HFFc6 (cell line): ENCODE measurements at regions not wholly inside any gene's neighbourhood (a gene's known extent, or its start where the extent isn't known, plus 50 kb on each side); places are given as distances from the start of the nearest gene placed in this dataset.

Source experiments
- DNase-seq: peaks from one replicate; pipeline ENCODE4 v3.0.0-alpha.2; 2018
- H3K27ac Mint-ChIP-seq: 2 replicates; pipeline ENCODE4 v1.8.0; 2020; ENCODE audit warnings: mild to moderate bottlenecking, mixed read lengths
- H3K27me3 Mint-ChIP-seq: 2 replicates; pipeline ENCODE4 v1.8.0; 2021; ENCODE audit warnings: mild to moderate bottlenecking, moderate library complexity, mixed read lengths; ENCODE audit not compliant: insufficient read depth
- H3K36me3 Mint-ChIP-seq: 2 replicates; pipeline ENCODE4 v1.8.0; 2021; ENCODE audit warnings: low read depth, mixed read lengths
- H3K4me1 Mint-ChIP-seq: 2 replicates; pipeline ENCODE4 v1.8.0; 2020; ENCODE audit warnings: low read depth, mixed read lengths
- H3K4me3 Mint-ChIP-seq: 2 replicates; pipeline ENCODE4 v1.8.0; 2020; ENCODE audit warnings: mild to moderate bottlenecking, moderate library complexity, mixed read lengths
- H3K9me3 Mint-ChIP-seq: 2 replicates; pipeline ENCODE4 v1.8.0; 2020; ENCODE audit warnings: mild to moderate bottlenecking, mixed read lengths
- TF ChIP-seq, protein P1 (sequence below): fragments of 200-600 bp; sonication (generic); IDR thresholded peaks from 2 replicates; pipeline ENCODE4 v1.5.0; 2021; ENCODE audit warnings: antibody characterized with exemption, mild to moderate bottlenecking

DNA sequence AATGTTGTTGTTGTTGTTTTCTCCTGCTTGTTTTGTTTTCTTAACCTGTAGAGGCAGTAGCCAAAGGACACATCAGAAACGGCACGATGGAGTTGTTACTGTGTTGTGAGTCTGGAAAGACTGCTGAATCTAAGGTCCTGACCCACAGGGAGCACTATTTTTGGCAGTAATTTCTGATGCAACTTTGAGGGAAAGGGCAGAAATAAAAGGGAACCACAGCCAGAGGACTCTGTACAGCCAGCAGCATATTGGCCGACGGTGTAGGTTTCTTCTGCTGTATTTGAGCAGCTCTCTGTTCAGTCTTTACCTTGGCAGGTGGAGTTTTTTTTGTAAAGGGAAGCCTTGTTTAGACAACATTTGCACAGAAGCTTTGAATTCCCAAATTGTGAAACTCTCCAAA lies 203.0 kb upstream of the GPR101 start:
- Mint-ChIP-seq H3K27ac (no peak overlapping the region), H3K4me3 (no peak overlapping the region), H3K4me1 (no peaks in the 10 kb centered on the region), H3K9me3 (peaks cover 10% of the 10 kb centered on the region; the same call in 1 of the 2 replicates), H3K36me3 (no peaks in the 10 kb centered on the region), H3K27me3 (no peaks in the 10 kb centered on the region)
- no peak for DNase-seq
- TF ChIP-seq, protein P1, sequence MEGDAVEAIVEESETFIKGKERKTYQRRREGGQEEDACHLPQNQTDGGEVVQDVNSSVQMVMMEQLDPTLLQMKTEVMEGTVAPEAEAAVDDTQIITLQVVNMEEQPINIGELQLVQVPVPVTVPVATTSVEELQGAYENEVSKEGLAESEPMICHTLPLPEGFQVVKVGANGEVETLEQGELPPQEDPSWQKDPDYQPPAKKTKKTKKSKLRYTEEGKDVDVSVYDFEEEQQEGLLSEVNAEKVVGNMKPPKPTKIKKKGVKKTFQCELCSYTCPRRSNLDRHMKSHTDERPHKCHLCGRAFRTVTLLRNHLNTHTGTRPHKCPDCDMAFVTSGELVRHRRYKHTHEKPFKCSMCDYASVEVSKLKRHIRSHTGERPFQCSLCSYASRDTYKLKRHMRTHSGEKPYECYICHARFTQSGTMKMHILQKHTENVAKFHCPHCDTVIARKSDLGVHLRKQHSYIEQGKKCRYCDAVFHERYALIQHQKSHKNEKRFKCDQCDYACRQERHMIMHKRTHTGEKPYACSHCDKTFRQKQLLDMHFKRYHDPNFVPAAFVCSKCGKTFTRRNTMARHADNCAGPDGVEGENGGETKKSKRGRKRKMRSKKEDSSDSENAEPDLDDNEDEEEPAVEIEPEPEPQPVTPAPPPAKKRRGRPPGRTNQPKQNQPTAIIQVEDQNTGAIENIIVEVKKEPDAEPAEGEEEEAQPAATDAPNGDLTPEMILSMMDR = no peak

DNA sequence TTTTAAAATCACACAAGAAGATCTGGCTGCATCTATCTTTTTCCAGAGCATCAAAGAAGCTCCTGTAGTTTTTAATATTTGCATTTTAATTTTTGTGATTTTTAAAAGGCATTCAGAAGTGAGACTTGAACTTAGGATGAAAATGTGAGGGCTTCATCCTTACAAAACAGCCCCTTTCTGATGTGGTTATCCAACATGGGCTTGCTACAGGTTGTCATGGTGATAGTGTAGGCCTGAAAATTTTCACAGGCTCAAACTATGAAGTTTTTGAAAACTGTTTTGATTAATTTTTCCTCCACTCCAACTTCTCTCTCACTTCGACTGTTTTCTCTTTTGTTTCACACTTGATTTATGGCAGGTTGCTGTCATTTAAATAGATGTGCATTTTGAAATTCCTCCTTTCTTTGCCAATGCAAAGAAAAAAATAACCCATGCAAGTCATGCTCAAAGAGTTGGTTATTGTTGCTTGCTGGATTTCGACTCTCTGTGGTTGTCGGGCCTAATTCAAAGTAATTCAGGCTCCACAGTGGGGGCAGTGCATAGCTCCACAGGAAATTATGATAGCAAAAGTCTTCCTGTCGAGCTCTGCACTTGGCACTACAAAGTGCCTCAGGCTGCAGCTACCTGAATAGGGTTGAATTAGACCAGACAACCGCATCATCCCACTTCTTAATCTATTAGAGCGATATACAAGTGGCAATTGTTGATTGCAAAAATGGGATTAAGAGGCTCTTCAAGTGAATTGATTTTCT lies 201.0 kb upstream of the GPR101 start:
- TF ChIP-seq, protein P1 = no peak
- Mint-ChIP-seq H3K4me1 (no peaks in the 10 kb centered on the region), H3K27me3 (no peaks in the 10 kb centered on the region), H3K27ac (no peak overlapping the region), H3K36me3 (no peaks in the 10 kb centered on the region), H3K9me3 (peaks cover 10% of the 10 kb centered on the region; the same call in 1 of the 2 replicates), H3K4me3 (no peak overlapping the region)
- DNase-seq = no peak

DNA sequence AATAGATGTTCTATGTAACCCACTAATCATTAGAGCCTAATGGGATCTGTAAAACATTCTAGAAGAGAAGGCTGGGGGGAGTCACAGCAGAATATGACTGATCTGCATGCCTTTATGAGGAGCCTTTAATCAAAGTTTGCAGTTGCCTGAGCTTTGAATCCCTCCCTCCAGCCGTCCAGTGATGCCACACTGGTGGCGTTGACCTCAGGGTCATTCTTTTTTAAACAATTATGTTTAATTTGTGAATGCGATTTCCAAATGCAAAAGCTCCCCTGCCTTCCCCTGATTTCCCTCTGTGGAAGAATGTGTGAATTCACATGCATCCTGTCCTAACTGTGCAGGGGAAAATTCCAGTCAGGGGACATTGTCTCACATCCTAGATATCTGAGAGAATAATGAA lies 199.7 kb upstream of the GPR101 start:
- TF ChIP-seq, protein P1 = no peak
- Mint-ChIP-seq H3K27me3 (no peaks in the 10 kb centered on the region), H3K27ac (no peak overlapping the region), H3K4me3 (no peak overlapping the region), H3K4me1 (no peaks in the 10 kb centered on the region), H3K9me3 (peaks cover 10% of the 10 kb centered on the region; the same call in 1 of the 2 replicates), H3K36me3 (no peaks in the 10 kb centered on the region)
- DNase-seq = no peak

DNA sequence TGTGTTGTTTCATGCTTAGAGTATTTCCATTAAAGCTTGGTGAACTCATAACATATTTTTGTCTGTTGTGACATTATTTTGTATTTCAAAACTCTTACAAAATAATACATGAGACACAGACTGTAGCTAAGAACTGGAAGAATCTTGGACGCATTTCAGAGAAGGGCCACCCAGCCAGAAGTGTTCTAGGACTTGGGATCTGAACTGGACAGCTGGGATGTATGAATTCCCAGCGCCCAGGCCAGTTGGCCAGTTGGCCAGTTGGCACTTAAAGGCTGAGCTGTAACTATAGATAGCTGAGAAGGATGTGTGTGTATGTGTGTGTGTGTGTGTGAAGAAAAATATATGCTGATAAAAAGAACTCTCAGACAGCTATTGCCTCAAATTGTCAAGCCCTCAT lies 193.4 kb upstream of the GPR101 start:
- DNase-seq = no peak
- Mint-ChIP-seq H3K4me1 (no peaks in the 10 kb centered on the region), H3K4me3 (no peak overlapping the region), H3K27ac (no peak overlapping the region), H3K36me3 (no peaks in the 10 kb centered on the region; the same call in 1 of the 2 replicates), H3K27me3 (no peaks in the 10 kb centered on the region), H3K9me3 (peaks cover 10% of the 10 kb centered on the region)
- TF ChIP-seq, protein P1 = no peak

DNA sequence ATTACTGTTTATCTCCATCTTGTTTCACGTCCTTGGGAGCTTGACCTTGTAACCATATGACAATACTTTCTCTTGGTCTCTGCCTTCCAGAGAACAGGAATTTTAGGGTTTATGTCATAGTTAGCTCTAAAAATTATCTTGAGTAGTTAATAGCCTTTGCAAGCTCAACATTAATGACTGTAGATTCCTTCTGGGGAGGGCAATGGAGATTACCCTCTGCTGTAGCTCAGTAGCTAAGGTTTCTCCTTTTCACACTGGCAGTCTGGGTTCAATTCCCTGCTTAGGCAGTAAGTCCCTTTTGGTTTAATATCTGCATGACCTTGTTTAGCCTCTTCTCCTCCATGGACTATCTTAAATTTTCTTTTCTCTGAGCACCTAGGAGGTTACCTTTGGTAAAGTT lies 181.7 kb upstream of the GPR101 start:
- H3K9me3 Mint-ChIP-seq = peaks cover 4% of the 10 kb centered on the region
- TF ChIP-seq, protein P1 = no peak
- no peak for DNase-seq
- H3K27me3 Mint-ChIP-seq = peaks cover 1% of the 10 kb centered on the region; the same call in 1 of the 2 replicates
- H3K36me3 Mint-ChIP-seq = no peaks in the 10 kb centered on the region
- H3K4me1 Mint-ChIP-seq = no peaks in the 10 kb centered on the region
- H3K27ac Mint-ChIP-seq = no peak overlapping the region
- H3K4me3 Mint-ChIP-seq = no peak overlapping the region
